Endometrial microvascular endothelial cells (primary cell): ENCODE measurements at regions not wholly inside any gene's neighbourhood (a gene's known extent, or its start where the extent isn't known, plus 50 kb on each side); places are given as distances from the start of the nearest gene placed in this dataset.
"Not testable (repeated sequence)": the region's sequence is repeated elsewhere in the genome, so short reads cannot be mapped to it uniquely, and the experiment has no call there.

Source experiments
- in situ Hi-C: cut with HindIII; loops from 2 replicates; pipeline ENCODE4 v1.10.0; 2017; ENCODE audit warnings: low sequenced_read_pairs, low pct_unique_long_range_greater_than_20kb; ENCODE audit errors: inconsistent ontology term

- in situ Hi-C loops = no loop called here
Observed at GRCh38 chr14:27725482-27725881, 1041.1 kb upstream of the FOXG1 start.

GRCh38 chr14:27727251-27727770 lies 1039.3 kb upstream of the FOXG1 start:
- in situ Hi-C loops = no loop called here

- in situ Hi-C loops = no loop called here
Observed at GRCh38 chr14:27730204-27730603, 1036.4 kb upstream of the FOXG1 start.

- in situ Hi-C loops = no loop called here
Observed at GRCh38 chr14:27739657-27740156, 1026.9 kb upstream of the FOXG1 start.

- in situ Hi-C loops = no loop called here
Observed at GRCh38 chr14:27750114-27750513, 1016.5 kb upstream of the FOXG1 start.

- in situ Hi-C loops = not testable (repeated sequence)
Observed at GRCh38 chr14:27757642-27758041, 1008.9 kb upstream of the FOXG1 start.

- in situ Hi-C loops = not testable (repeated sequence)
Observed at GRCh38 chr14:27760367-27760766, 1006.2 kb upstream of the FOXG1 start.

GRCh38 chr14:27799066-27800028 lies 967.2 kb upstream of the FOXG1 start:
- in situ Hi-C loops = not testable (repeated sequence)

GRCh38 chr14:27817746-27818430 lies 948.7 kb upstream of the FOXG1 start:
- in situ Hi-C loops = not testable (repeated sequence)

GRCh38 chr14:27826149-27826548 lies 940.4 kb upstream of the FOXG1 start:
- in situ Hi-C loops = not testable (repeated sequence)

- in situ Hi-C loops = not testable (repeated sequence)
Observed at GRCh38 chr14:27831978-27832377, 934.6 kb upstream of the FOXG1 start.

GRCh38 chr14:27833001-27833400 lies 933.6 kb upstream of the FOXG1 start:
- in situ Hi-C loops = not testable (repeated sequence)

- in situ Hi-C loops = no loop called here
Observed at GRCh38 chr14:27836386-27836785, 930.2 kb upstream of the FOXG1 start.

- in situ Hi-C loops = no loop called here
Observed at GRCh38 chr14:27845241-27845850, 921.2 kb upstream of the FOXG1 start.

- in situ Hi-C loops = no loop called here
Observed at GRCh38 chr14:27845902-27846301, 920.7 kb upstream of the FOXG1 start.

GRCh38 chr14:27847480-27847879 lies 919.1 kb upstream of the FOXG1 start:
- in situ Hi-C loops = not testable (repeated sequence)

GRCh38 chr14:27849193-27849592 lies 917.4 kb upstream of the FOXG1 start:
- in situ Hi-C loops = not testable (repeated sequence)

GRCh38 chr14:27862684-27863083 lies 903.9 kb upstream of the FOXG1 start:
- in situ Hi-C loops = no loop called here

GRCh38 chr14:27863166-27863565 lies 903.4 kb upstream of the FOXG1 start:
- in situ Hi-C loops = no loop called here
